GM18526 (cell line): ENCODE measurements at regions not wholly inside any gene's neighbourhood (a gene's known extent, or its start where the extent isn't known, plus 50 kb on each side); places are given as distances from the start of the nearest gene placed in this dataset.

Experiments used
- POLR2A ChIP-seq: IDR thresholded peaks from 3 replicates; pipeline ENCODE4 v1.6.1; 2011; ENCODE audit not compliant: insufficient read length; ENCODE audit errors: extremely low read depth

DNA sequence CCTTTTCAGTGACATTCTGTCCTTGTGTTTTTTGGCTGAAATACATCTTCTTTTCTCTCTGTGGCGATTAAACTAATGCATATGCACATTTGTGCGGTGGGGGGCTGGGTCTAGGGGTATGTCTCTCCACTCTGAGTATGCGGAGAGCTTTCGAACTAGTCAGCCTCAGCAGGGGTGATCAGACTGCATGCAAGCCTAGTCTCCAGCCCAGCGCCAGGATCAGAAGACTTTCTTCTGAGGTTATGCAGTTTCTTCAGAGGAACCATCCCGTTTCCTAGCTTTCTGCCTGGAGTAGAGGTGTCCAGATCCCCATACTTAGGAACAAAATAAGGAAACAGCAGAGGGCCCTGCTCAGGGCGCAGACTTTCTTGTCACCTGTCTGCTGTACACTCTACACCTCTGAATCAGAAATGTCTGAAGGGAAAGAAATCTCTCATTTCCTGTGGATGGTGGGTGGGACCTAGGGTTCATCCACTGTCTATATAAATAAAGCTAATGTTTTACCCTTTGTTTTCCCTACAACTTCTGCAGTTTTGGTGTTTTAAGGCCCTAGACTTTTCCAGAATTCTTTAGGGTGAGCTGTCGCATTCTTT, 230.4 kb downstream of the ABHD5 start:
- TF ChIP-seq POLR2A, result no peak

- TF ChIP-seq POLR2A, result no peak
Observed at GRCh38 chr3:43922374-43922773, 231.6 kb downstream of the ABHD5 start.

- TF ChIP-seq POLR2A, result no peak
Observed at GRCh38 chr3:43923104-43923882, 232.6 kb downstream of the ABHD5 start.

DNA sequence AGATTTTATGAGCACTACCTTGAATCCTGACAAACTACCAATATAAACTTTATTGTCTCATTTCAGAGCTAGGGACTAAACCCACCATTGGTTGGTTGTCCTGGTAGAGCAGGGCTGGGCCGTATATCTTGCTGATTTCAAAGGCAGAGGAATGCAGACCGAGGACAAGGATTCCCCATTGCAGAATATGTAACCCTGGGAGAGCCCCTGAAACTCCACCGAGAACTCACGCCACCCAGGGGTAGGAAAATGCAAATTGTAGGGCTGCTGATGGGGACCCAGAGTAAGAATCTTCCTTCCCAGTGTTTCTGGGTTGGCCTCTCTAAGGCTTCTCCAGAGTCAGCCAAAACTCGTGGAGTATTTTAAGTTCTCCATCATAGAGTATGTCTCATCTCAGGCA, 235.3 kb downstream of the ABHD5 start:
- no peak for TF ChIP-seq POLR2A

DNA sequence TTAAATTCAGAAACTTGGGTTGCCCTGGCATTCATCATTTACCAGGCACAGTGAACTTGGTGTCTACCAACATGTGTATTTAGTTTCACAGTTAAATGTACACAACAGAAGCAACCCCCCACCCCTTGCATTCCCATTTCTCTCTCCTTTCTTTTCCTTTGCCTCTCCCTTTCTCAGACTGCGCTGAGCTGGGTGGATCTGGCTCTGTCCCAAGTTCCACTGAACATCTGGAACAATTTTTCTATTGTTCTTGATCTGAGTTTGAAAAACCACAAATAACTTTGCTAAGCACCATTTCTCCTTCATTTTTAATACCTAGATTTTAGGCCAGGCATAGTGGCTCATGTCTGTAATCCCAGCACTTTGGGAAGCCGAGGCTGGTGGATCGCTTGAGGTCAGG, 242.2 kb downstream of the ABHD5 start:
- no peak for TF ChIP-seq POLR2A

GRCh38 chr3:43948013-43948412, 257.3 kb downstream of the ABHD5 start:
- TF ChIP-seq POLR2A, result no peak

DNA sequence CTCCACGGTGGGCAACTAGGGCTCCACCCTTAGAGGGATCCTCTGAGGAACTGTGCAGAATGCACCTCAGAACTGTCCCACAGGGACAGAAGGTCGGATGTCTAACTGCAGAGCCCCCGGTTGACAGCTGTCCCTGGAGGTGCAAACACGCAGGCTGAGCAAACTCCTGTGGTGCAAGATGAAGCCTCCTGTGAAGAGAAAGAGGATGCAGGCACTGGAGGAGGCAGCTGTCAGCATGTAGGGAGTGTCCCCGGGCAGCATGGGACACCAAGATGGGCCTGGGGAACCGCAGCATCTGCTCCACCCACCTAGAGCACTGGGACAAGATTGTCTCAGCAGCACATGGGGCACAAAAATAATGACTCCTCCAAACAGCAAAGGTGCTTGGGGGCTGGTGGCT, 258.9 kb downstream of the ABHD5 start:
- TF ChIP-seq POLR2A, result no peak

GRCh38 chr3:43950775-43951174, 260.0 kb downstream of the ABHD5 start:
- no peak for TF ChIP-seq POLR2A

DNA sequence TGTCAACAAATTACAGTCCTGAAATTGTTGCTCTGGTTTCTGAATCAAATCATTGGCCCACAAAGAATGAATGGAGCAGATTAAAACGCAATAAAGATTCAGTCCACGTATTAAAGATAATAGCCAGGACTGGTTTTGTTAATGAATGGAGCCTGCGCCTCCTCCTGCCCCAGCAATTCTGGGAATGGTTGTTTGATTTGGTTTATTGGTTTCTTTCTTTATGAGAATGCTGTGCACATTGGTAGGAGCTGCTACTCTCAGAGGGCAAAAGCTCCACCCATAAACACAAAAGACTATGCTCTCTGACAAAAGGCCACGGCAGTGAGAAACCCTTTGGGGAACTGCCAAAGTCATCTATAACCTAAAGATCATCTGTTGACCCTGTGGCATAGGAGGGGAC, 261.1 kb downstream of the ABHD5 start:
- no peak for TF ChIP-seq POLR2A

GRCh38 chr3:43953380-43953779, 262.6 kb downstream of the ABHD5 start:
- TF ChIP-seq POLR2A, result no peak

- no peak for TF ChIP-seq POLR2A
Observed at GRCh38 chr3:43953814-43954692, 263.3 kb downstream of the ABHD5 start.

GRCh38 chr3:43956945-43957344, 266.2 kb downstream of the ABHD5 start:
- no peak for TF ChIP-seq POLR2A

- no peak for TF ChIP-seq POLR2A
Observed at GRCh38 chr3:43957553-43957952, 266.8 kb downstream of the ABHD5 start.

GRCh38 chr3:43958005-43958770, 267.4 kb downstream of the ABHD5 start:
- no peak for TF ChIP-seq POLR2A

DNA sequence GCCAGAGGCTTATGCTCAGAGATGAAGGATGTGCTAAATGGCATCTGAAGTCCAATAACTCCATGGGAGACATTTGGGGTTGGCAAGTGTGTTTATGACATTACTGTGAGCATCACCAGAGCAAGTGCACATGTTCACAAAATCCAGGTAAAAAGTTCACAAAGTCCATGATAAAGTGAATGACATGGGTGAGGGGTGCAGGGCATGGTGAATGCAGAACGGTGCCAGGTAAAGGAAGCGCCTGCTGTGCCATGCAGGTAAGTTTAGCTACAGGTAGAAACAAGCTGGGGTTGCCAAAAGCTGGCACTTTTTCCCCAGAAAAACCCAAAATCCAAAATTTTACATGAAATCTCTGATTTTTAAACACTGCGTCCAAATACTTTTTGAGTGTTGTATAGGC, 268.2 kb downstream of the ABHD5 start:
- TF ChIP-seq POLR2A, result no peak
